ENCODE measurements at regions not wholly inside any gene's neighbourhood (a gene's known extent, or its start where the extent isn't known, plus 50 kb on each side); places are given as distances from the start of the nearest gene placed in this dataset.
"Not testable (repeated sequence)": the region's sequence is repeated elsewhere in the genome, so short reads cannot be mapped to it uniquely, and the experiment has no call there.

- FAIRE-seq, result no peak
These were observed 356.2 kb downstream of the GLRX3 start for GRCh38 chr10:130492266-130492934.

DNA sequence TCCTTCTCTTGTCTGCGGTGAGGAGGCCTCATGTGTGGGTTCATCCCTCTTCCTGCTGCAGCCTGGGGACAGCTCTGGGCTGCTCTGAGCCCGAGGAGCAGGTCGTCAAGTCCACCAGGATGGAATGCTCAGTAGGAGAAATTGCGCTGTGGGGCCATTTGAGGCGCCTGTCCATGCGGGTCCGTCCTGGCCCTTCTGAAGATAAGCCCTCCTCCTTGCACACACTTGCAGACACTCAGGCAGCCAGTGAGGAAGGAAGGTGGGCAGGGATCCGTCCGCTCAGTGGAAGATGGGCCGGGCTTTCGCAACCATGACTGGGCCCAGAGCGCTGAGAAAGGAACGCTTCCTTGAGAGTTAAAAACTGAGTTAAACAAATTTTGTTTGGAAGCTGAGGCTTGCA is 356.8 kb downstream of the GLRX3 start:
- no peak for FAIRE-seq

DNA sequence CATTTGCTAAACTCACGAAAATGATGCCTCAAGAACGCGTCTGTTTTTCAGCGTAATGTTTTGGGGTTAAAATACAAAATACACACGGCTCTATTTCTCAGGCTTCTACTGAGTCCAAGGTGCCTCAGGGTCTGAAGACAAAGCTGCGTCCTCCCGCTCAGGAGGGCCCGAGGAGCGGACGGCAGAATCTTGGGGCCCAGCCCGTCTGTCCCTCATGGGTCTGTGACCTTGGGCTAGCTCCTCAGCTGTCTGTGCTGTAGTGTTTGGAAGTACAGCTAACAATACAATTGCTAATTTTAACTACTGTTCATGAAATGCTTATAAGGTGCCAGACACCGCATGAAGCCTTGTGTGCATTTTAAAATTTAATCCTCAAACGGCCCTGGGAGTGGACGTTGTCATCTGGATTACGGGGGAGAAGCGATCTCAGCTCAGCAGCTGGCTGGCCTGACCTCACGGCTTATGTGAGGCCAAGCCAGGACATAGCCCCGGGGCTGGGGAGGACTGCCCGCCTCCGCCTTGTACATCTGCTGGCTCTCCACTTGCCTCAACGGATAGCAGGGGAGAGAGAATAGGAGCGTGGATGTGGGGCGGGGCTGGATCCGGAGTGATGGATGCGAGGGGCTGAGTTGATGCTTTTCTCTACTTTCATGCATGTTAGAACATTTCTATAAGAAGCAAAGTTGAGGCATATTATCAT is 357.4 kb downstream of the GLRX3 start:
- FAIRE-seq, result peak; percentile 45

GRCh38 chr10:130495116-130495862 is 359.1 kb downstream of the GLRX3 start:
- FAIRE-seq, result no peak

GRCh38 chr10:130495891-130496636 is 359.9 kb downstream of the GLRX3 start:
- no peak for FAIRE-seq

DNA sequence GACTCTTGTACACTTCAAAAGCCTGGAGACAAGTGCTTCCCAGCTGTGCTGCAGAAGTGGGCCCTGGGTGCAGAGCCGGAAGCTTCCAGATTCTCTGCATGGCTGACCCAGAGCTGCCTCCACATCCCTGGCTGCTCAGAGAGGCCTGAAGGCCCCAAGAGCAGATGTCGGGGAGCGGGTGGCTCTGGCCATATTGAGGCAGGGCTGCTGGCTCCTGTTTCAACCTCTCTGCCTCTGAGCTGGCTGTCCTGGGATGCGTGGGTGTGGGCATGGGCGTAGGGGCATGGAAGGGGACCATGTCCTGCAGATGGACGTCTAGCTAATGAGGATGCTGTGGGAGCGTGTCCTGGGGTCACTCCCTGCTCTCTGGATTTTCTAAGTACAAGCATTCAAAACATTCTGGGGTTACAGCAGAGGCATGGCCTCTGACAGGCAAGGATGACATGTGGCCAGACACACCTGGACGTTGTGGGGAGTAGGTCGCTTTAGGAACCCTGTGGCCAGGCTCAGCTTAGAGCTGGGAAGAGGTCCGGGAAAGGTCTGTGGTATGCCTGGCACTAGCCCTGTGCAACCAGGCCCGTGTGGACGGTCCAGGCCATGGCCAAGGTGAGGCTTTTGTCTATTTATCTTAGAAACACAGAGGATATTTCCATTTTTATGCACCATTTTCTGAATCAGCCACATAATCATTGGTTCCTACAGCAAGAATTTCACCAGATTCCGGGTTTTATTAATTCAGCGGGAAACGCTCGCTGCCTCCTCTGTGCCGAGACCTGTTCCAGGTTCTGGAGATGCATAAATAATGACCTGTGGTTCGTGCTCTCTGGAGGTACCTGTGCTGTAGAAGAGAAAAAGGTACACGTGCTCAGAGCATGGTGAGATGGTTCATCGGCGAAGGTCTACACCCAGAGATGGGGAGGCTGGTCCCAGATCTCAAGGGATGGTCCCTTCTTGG is 361.1 kb downstream of the GLRX3 start:
- no peak for FAIRE-seq

GRCh38 chr10:130498042-130498441 is 361.9 kb downstream of the GLRX3 start:
- FAIRE-seq, result no peak

- FAIRE-seq, result no peak
These were observed 362.7 kb downstream of the GLRX3 start for GRCh38 chr10:130498934-130499333.

DNA sequence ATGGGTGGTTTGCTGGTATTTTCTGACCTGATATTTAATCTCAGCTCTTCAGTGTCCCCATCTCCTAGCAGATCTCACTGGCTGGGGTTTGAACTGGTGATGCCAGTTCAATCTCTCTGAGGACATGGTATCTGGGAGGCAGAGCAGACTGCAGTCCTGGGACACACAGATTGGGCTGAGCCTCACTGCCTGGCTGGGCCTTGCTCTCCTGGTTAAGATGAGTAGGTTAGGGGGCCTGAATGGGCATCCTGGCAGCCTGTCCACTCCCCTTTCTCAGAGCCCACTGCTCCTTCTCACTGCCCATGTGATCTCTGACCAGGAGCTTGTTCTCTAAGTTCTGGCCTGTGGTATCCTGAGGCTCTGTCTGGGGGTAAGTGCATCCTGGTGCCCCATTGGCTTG is 363.4 kb downstream of the GLRX3 start:
- FAIRE-seq, result no peak

- FAIRE-seq, result no peak
These were observed 364.2 kb downstream of the GLRX3 start for GRCh38 chr10:130500261-130501000.

DNA sequence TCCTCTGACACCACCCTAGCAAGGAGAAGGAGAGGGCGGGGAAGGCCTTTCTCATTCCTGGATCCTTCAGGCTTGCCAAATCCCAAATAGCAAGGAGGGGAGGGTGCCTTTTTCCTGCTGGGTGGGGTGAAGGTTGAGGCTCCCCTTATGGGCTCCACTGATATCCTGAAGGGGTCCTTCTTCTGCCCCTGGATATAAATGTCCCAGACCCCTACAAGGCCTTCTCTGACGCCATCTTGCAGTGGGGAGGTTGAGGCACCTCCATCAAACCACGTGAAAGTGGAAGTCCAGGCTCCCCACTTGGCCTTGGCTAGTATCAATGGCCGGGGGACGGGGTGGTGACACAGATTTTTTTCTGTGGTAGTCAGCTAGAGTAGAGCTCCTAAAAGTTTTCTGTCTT is 371.3 kb downstream of the GLRX3 start:
- no peak for FAIRE-seq

DNA sequence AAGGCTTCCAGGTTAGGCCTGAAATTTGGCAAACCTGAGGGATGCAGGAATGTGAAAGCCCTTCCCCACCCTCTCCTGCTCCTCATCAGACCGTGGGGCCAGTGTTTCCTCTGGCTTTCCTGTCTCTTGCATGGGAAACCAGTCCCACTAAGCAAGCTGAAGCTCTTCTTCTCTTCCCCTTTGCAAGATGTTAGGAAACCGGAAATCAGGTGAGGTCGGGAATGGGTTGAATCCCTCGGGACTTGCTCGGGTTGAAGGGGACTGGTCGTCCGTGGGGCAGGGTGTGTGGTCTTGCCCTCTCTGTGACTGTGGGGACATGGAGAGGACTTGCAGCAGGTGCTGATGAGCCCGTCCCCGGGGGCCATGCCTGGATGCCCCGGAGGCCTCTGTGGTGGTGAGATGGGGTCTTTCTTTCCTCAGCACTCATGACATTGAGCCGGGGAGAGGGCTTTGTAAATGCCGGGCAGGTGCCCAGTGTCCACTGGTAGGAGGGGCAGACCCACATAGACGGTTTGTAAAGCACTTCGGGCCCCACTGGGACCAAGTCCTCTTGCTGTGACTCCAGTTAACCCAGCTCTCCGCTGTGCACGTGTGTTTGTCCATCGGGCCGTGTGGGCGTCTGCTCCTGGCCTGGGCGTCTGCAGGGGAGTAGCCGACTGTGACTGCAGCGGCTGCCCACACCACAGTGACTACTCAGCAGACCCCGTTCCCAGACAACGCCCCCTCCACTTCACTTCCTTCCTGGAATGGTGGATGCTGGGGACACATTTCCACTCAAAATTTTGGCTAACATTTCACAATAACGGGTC is 373.9 kb downstream of the GLRX3 start:
- FAIRE-seq, result no peak

- FAIRE-seq, result no peak
These were observed 374.6 kb downstream of the GLRX3 start for GRCh38 chr10:130510755-130511154.

GRCh38 chr10:130511766-130512165 is 375.6 kb downstream of the GLRX3 start:
- FAIRE-seq, result no peak

- no peak for FAIRE-seq
These were observed 376.7 kb downstream of the GLRX3 start for GRCh38 chr10:130512936-130513335.

DNA sequence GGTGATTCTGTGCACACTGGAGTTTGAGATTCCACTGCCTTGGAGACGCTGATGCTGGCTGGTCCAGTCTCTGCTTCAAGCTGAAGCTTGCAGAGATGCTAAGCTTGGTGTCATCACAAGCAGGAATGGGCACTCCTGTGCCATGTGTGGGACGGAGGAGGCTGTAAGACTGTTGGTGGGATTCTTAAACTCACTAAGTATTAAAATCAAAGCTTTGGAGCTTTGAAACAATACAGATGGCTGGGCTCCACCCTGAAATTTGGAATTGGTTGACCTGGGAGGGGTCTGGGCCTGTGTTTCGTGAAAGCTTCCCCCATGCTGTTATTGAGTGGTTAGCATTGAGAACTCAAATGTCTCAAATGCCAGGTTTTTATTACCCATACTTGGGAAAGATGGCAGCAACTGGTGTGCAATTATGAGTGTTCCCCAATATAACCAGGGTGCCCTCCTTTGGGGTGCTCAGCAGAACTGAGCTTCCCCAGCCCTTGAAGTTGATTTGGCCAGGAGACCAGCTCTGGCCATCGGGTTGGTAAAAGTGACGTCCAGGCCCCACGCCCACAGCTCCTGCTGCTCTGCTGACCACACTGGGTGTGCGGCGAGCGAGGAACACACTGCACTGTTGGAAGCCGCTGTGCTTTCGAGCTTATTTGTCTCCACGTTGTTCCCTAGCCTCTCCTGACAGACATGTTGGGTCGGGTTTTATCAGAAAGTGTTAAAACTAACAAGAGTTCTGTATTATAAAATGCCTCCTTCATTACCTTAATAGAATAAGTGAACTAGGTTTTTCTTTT is 377.7 kb downstream of the GLRX3 start:
- FAIRE-seq, result no peak

DNA sequence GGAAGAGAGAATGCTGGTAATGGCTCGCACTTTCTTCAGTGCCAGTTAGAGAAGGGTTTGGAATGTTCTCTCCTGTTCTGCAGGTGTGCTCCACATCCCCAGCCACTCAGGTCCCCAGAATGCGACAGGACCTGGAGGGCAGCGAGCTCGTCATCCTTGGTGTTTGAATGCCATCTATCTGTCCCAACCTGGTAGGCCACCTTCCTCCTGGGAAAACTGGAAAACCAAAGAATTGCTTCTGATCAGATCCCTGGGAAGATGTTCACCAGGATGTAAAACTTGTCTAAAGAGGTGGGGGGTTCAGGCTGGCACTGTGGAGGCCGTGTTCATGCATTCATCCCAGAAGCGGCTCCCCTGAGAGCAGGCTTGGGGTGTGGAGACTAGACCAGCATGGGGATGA is 379.5 kb downstream of the GLRX3 start:
- FAIRE-seq, result no peak

- no peak for FAIRE-seq
These were observed 380.0 kb downstream of the GLRX3 start for GRCh38 chr10:130516141-130516735.

- FAIRE-seq, result not testable (repeated sequence)
These were observed 382.7 kb downstream of the GLRX3 start for GRCh38 chr10:130518921-130519320.
